IMR-90 (cell line): ENCODE measurements at regions not wholly inside any gene's neighbourhood (a gene's known extent, or its start where the extent isn't known, plus 50 kb on each side); places are given as distances from the start of the nearest gene placed in this dataset.

Experiments used
- ATAC-seq: fragments of 200-7000 bp; cut with Tn5 transposase; 2 replicates; pipeline ENCODE4 v1.9.1; 2020; ENCODE audit warnings: low read depth, mild to moderate bottlenecking, moderate library complexity
- BruUV-seq: library from RNA; stranded (reverse); fragments of 400-500 nt; replicated peaks from 2 replicates; lab custom pipeline; 2021; lab: Mats Ljungman, UMichigan
- CTCF ChIA-PET: fragments of 300-600 bp; formaldehyde crosslinking; extraction: SDS; loops from one replicate; lab custom pipeline; 2021; ENCODE audit warnings: antibody characterized with exemption; lab: Yijun Ruan, JAX
- POLR2A ChIA-PET: fragments of 300-600 bp; sonication (Branson Sonifier 250); formaldehyde crosslinking; loops from one replicate; lab custom pipeline; 2022; ENCODE audit warnings: antibody characterized with exemption; ENCODE audit not compliant: unreplicated experiment; lab: Charles Lee
- DNase-seq: peaks from one replicate; pipeline ENCODE4 v3.0.0; 2013
- H2AFZ ChIP-seq: replicated peaks from 2 replicates; pipeline ENCODE3; 2013; ENCODE audit warnings: low read length, mild to moderate bottlenecking; ENCODE audit not compliant: poor library complexity
- H2AK5ac ChIP-seq: 2 replicates; pipeline ENCODE4 v1.6.1; 2013; ENCODE audit warnings: low read depth, low read length, inconsistent platforms
- H2AK9ac ChIP-seq: replicated peaks from 2 replicates; pipeline ENCODE3; 2013; ENCODE audit warnings: mild to moderate bottlenecking, low read depth, low read length, moderate library complexity; ENCODE audit not compliant: poor library complexity
- H2BK120ac ChIP-seq: 2 replicates; pipeline ENCODE4 v1.6.1; 2013; ENCODE audit warnings: low read depth, low read length, inconsistent platforms
- H2BK15ac ChIP-seq: 3 replicates; pipeline ENCODE4 v1.6.1; 2013; ENCODE audit warnings: low read depth, low read length, inconsistent platforms
- H2BK20ac ChIP-seq: 2 replicates; pipeline ENCODE4 v1.6.1; 2013; ENCODE audit warnings: low read depth, mild to moderate bottlenecking, inconsistent platforms, low read length, moderate library complexity
- H2BK5ac ChIP-seq: 2 replicates; pipeline ENCODE4 v1.6.1; 2013; ENCODE audit warnings: mild to moderate bottlenecking, low read depth, low read length, inconsistent platforms; ENCODE audit not compliant: poor library complexity, severe bottlenecking
- H3K14ac ChIP-seq: replicated peaks from 2 replicates; pipeline ENCODE4 v1.6.1; 2013; ENCODE audit warnings: low read depth, low read length, inconsistent platforms
- H3K18ac ChIP-seq: 2 replicates; pipeline ENCODE4 v1.6.1; 2013; ENCODE audit warnings: low read depth, low read length, control low read depth
- H3K23ac ChIP-seq: 2 replicates; pipeline ENCODE4 v1.6.1; 2013; ENCODE audit warnings: low read depth, low read length, inconsistent platforms
- H3K27ac ChIP-seq: 2 replicates; pipeline ENCODE4 v1.5.1; 2013; ENCODE audit warnings: mild to moderate bottlenecking, control low read depth, low read length; ENCODE audit not compliant: insufficient read depth
- H3K27me3 ChIP-seq: 2 replicates; pipeline ENCODE4 v1.6.1; 2013; ENCODE audit warnings: low read length; ENCODE audit not compliant: control insufficient read depth, insufficient read depth
- H3K36me3 ChIP-seq: 2 replicates; pipeline ENCODE4 v1.6.1; 2013; ENCODE audit warnings: low read length, mixed read lengths; ENCODE audit not compliant: control insufficient read depth, insufficient read depth
- H3K4ac ChIP-seq: 2 replicates; pipeline ENCODE4 v1.6.1; 2013; ENCODE audit warnings: low read depth, low read length, inconsistent platforms
- H3K4me1 ChIP-seq: 2 replicates; pipeline ENCODE4 v1.6.1; 2013; ENCODE audit warnings: low read length, mixed read lengths; ENCODE audit not compliant: control insufficient read depth, insufficient read depth
- H3K4me2 ChIP-seq: 2 replicates; pipeline ENCODE4 v1.6.1; 2013; ENCODE audit warnings: low read depth, mild to moderate bottlenecking, control low read depth, low read length, moderate library complexity
- H3K4me3 ChIP-seq: 2 replicates; pipeline ENCODE4 v1.5.1; 2013; ENCODE audit warnings: low read depth, mild to moderate bottlenecking, control low read depth, low read length, moderate library complexity; ENCODE audit not compliant: insufficient read depth
- H3K56ac ChIP-seq: 2 replicates; pipeline ENCODE4 v1.6.1; 2013; ENCODE audit warnings: low read length, inconsistent platforms; ENCODE audit not compliant: insufficient read depth; ENCODE audit errors: extremely low read depth
- H3K79me1 ChIP-seq, 2 experiments: 2 replicates each; pipeline ENCODE4 v1.6.1; 2013; ENCODE audit warnings: low read length in 2 of 2, inconsistent platforms in 1 of 2, low read depth in 1 of 2
- H3K9ac ChIP-seq: 2 replicates; pipeline ENCODE4 v1.6.1; 2013; ENCODE audit warnings: low read depth, low read length, control low read depth
- H3K9me1 ChIP-seq: 2 replicates; pipeline ENCODE4 v1.6.1; 2013; ENCODE audit warnings: low read length, inconsistent platforms; ENCODE audit not compliant: insufficient read depth
- H3K9me3 ChIP-seq: 2 replicates; pipeline ENCODE4 v1.6.1; 2013; ENCODE audit warnings: low read length; ENCODE audit not compliant: control insufficient read depth, insufficient read depth
- H4K20me1 ChIP-seq: 2 replicates; pipeline ENCODE4 v1.6.1; 2013; ENCODE audit warnings: low read length, inconsistent platforms; ENCODE audit not compliant: insufficient read depth
- H4K5ac ChIP-seq: 2 replicates; pipeline ENCODE4 v1.6.1; 2013; ENCODE audit warnings: mild to moderate bottlenecking, low read depth, low read length, control low read depth
- H4K8ac ChIP-seq, 2 experiments: 2 replicates each; pipeline ENCODE4 v1.6.1; 2013; ENCODE audit warnings: low read depth in 2 of 2, low read length in 2 of 2, control low read depth in 1 of 2, inconsistent platforms in 1 of 2
- H4K91ac ChIP-seq: 2 replicates; pipeline ENCODE4 v1.6.1; 2013; ENCODE audit warnings: low read depth, low read length, inconsistent platforms; ENCODE audit not compliant: insufficient read depth
- BHLHE40 ChIP-seq: fragments of 150-350 bp; IDR thresholded peaks from 2 replicates; pipeline ENCODE4 v1.6.1; 2016; ENCODE audit warnings: mild to moderate bottlenecking, low read depth, low read length
- CEBPB ChIP-seq: IDR thresholded peaks from 2 replicates; pipeline ENCODE4 v1.6.1; 2012; ENCODE audit warnings: low read depth, low read length, improper control_type of control experiment
- CHD1 ChIP-seq: IDR thresholded peaks from 2 replicates; pipeline ENCODE4 v1.6.1; 2012; ENCODE audit warnings: low read depth, low read length, improper control_type of control experiment
- FOS ChIP-seq: fragments of 150-350 bp; IDR thresholded peaks from 2 replicates; pipeline ENCODE4 v1.6.1; 2016; ENCODE audit warnings: low read depth, low read length
- MAFK ChIP-seq: IDR thresholded peaks from 2 replicates; pipeline ENCODE4 v1.6.1; 2012; ENCODE audit warnings: low read depth, low read length, improper control_type of control experiment
- MXI1 ChIP-seq: IDR thresholded peaks from 2 replicates; pipeline ENCODE4 v1.6.1; 2012; ENCODE audit warnings: low read depth, mild to moderate bottlenecking, low read length, moderate library complexity, borderline replicate concordance
- NFE2L2 ChIP-seq: fragments of 150-350 bp; IDR thresholded peaks from 2 replicates; pipeline ENCODE4 v1.6.1; 2016; ENCODE audit warnings: low read depth, mild to moderate bottlenecking, low read length
- POLR2A ChIP-seq: IDR thresholded peaks from 2 replicates; pipeline ENCODE4 v1.6.1; 2012; ENCODE audit warnings: mild to moderate bottlenecking, low read depth, low read length
- RAD21 ChIP-seq: IDR thresholded peaks from 2 replicates; pipeline ENCODE4 v1.6.1; 2012; ENCODE audit warnings: low read length, improper control_type of control experiment
- RCOR1 ChIP-seq: IDR thresholded peaks from 2 replicates; pipeline ENCODE4 v1.6.1; 2012; ENCODE audit warnings: mild to moderate bottlenecking, low read length, improper control_type of control experiment; ENCODE audit not compliant: insufficient replicate concordance
- SMC3 ChIP-seq: fragments of 150-350 bp; IDR thresholded peaks from 2 replicates; pipeline ENCODE4 v1.6.1; 2016; ENCODE audit warnings: low read depth, mild to moderate bottlenecking, antibody characterized with exemption, low read length, moderate library complexity
- WGBS, 2 experiments: methylation state at CpG; one replicate each; pipeline versions ENCODE4 v1.1.5 to v1.1.7; 2013; ENCODE audit warnings: missing lambda C conversion rate in 2 of 2; ENCODE audit not compliant: insufficient read length in 1 of 2; ENCODE audit errors: extremely low coverage in 2 of 2; 5-methylcytosine and 5-hydroxymethylcytosine counted together
- dilution Hi-C: fragments of 300-500 bp; cut with HindIII; formaldehyde crosslinking; loops from one replicate; pipeline ENCODE4 v1.14.3; 2018; ENCODE audit warnings: low sequenced_read_pairs; ENCODE audit not compliant: unreplicated experiment
- in situ Hi-C: fragments of 300-500 bp; cut with MboI; formaldehyde crosslinking; loops from 3 replicates; pipeline ENCODE4 v1.14.3; 2019; ENCODE audit warnings: low sequenced_read_pairs, inconsistent platforms, mixed read lengths
- intact Hi-C: fragments of 100-400 bp; cut with micrococcal nuclease; formaldehyde crosslinking; loops from 2 replicates; pipeline ENCODE4 v1.10.0; 2022
- TF ChIP-seq, protein P1 (sequence below): conservative IDR thresholded peaks from 2 replicates; pipeline ENCODE4 v1.5.1; 2012; ENCODE audit warnings: mild to moderate bottlenecking, low read depth, low read length, improper control_type of control experiment
- TF ChIP-seq, protein P2 (sequence below): fragments of 150-350 bp; IDR thresholded peaks from 2 replicates; pipeline ENCODE4 v1.6.1; 2016; ENCODE audit warnings: low read depth, mild to moderate bottlenecking, low read length, moderate library complexity, borderline replicate concordance

DNA sequence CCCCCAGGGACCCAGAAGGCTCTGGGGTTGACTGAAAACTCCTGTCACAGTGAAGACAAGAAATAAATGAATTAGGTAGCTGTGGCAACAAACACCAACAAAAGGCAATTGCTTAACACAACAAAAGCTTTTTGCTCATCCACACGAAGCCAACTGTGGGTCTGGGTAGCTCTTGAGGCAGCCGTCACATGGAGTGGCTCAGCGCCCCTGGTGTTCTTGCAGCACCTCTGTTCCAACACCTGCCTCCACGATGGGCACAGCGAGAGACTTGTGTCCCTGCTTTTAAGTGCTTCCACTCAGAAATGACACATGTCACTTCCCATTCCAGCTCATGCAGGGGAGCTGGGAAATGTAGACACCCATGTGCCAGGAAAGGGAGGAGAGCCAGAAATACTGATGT lies 364.5 kb upstream of the DUSP10 start:
- intact Hi-C loops, result no loop called here
- Histone ChIP-seq H3K27me3 (no peaks in the 10 kb centered on the region), H3K56ac (no peak overlapping the region), H3K4ac (no peak overlapping the region), H2AFZ (no peak overlapping the region), H3K4me2 (no peak overlapping the region), H3K9ac (no peak overlapping the region), H3K18ac (no peak overlapping the region), H3K9me1 (peaks cover 3% of the 10 kb centered on the region; the same call in 1 of the 2 replicates), H4K91ac (no peak overlapping the region), H4K20me1 (no peaks in the 10 kb centered on the region), H2BK5ac (no peak overlapping the region), H3K79me1 (no peaks in the 10 kb centered on the region), H4K8ac (no peak overlapping the region), H3K14ac (no peak overlapping the region), H2AK5ac (no peak overlapping the region), H2BK15ac (no peak overlapping the region), H2AK9ac (no peak overlapping the region), H3K23ac (no peak overlapping the region), H3K4me1 (peaks cover 4% of the 10 kb centered on the region; the same call in 1 of the 2 replicates), H4K5ac (no peak overlapping the region), H3K36me3 (no peaks in the 10 kb centered on the region), H3K9me3 (no peaks in the 10 kb centered on the region), H2BK120ac (no peak overlapping the region), H2BK20ac (no peak overlapping the region), H3K4me3 (no peak overlapping the region), H3K27ac (no peak overlapping the region)
- POLR2A ChIA-PET, result no interaction called here
- DNase-seq (no peak), ATAC-seq (no peak)
- in situ Hi-C loops, result no loop called here
- CTCF ChIA-PET, result no interaction called here
- WGBS, 2 experiments, result no CpG with 5 or more reads among the region's 5 CpGs
- dilution Hi-C loops, result no loop called here
- TF ChIP-seq FOS (no peak), CEBPB (no peak), BHLHE40 (no peak), MXI1 (no peak), CHD1 (no peak), RAD21 (no peak), RCOR1 (no peak), MAFK (no peak), SMC3 (no peak), POLR2A (no peak), NFE2L2 (no peak)
- TF ChIP-seq, protein P1, sequence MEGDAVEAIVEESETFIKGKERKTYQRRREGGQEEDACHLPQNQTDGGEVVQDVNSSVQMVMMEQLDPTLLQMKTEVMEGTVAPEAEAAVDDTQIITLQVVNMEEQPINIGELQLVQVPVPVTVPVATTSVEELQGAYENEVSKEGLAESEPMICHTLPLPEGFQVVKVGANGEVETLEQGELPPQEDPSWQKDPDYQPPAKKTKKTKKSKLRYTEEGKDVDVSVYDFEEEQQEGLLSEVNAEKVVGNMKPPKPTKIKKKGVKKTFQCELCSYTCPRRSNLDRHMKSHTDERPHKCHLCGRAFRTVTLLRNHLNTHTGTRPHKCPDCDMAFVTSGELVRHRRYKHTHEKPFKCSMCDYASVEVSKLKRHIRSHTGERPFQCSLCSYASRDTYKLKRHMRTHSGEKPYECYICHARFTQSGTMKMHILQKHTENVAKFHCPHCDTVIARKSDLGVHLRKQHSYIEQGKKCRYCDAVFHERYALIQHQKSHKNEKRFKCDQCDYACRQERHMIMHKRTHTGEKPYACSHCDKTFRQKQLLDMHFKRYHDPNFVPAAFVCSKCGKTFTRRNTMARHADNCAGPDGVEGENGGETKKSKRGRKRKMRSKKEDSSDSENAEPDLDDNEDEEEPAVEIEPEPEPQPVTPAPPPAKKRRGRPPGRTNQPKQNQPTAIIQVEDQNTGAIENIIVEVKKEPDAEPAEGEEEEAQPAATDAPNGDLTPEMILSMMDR, result no peak
- TF ChIP-seq, protein P2, sequence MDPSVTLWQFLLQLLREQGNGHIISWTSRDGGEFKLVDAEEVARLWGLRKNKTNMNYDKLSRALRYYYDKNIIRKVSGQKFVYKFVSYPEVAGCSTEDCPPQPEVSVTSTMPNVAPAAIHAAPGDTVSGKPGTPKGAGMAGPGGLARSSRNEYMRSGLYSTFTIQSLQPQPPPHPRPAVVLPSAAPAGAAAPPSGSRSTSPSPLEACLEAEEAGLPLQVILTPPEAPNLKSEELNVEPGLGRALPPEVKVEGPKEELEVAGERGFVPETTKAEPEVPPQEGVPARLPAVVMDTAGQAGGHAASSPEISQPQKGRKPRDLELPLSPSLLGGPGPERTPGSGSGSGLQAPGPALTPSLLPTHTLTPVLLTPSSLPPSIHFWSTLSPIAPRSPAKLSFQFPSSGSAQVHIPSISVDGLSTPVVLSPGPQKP, result no peak
- BruUV-seq, result no TSS peak
